ENCODE measurements at regions not wholly inside any gene's neighbourhood (a gene's known extent, or its start where the extent isn't known, plus 50 kb on each side); places are given as distances from the start of the nearest gene placed in this dataset.
"Not testable (repeated sequence)": the region's sequence is repeated elsewhere in the genome, so short reads cannot be mapped to it uniquely, and the experiment has no call there.

DNA sequence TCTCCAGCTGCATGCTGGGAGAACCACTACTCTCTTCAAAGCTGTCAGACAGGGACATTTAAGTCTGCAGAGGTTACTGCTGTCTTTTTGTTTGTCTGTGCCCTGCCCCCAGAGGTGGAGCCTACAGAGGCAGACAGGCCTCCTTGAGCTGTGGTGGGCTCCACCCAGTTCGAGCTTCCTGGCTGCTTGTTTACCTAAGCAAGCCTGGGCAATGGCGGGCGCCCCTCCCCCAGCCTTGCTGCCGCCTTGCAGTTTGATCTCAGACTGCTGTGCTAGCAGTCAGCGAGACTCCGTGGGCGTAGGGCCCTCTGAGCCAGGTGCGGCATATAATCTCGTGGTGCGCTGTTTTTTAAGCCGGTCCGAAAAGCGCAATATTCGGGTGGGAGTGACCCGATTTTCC, 215.0 kb downstream of the STIM2 start:
- DNase-seq (ENCODE audit: low read depth) = not testable (repeated sequence)

DNA sequence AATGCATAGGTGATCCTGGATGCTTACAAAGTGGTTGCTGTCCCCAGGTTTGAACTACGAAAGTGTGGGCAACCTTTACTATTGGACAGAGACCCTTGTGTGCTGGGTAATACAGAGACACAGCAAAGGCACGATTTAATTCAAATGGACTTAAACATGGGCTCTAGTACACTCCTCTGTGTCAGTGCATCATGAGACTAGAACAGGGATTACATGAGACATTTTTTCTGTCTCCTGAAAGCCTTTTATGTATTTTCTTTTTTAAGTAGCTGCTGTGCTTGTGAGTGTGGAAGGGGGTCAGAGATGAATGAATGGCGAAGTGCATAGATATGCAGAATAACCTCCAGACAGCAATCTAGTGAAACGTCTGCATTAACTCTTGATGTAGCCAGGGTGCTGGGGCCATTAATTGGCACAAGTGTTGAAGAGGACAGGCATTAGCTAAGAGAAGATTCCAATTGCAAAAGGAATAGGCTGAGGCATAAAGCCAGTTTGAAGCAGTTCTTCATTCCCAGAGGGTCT, 218.4 kb downstream of the STIM2 start:
- no peak for DNase-seq (ENCODE audit: low read depth)
- no peak overlapping the region for H3K4me3 ChIP-seq (ENCODE audit: low read depth, low read length)
- TF ChIP-seq, protein P1, sequence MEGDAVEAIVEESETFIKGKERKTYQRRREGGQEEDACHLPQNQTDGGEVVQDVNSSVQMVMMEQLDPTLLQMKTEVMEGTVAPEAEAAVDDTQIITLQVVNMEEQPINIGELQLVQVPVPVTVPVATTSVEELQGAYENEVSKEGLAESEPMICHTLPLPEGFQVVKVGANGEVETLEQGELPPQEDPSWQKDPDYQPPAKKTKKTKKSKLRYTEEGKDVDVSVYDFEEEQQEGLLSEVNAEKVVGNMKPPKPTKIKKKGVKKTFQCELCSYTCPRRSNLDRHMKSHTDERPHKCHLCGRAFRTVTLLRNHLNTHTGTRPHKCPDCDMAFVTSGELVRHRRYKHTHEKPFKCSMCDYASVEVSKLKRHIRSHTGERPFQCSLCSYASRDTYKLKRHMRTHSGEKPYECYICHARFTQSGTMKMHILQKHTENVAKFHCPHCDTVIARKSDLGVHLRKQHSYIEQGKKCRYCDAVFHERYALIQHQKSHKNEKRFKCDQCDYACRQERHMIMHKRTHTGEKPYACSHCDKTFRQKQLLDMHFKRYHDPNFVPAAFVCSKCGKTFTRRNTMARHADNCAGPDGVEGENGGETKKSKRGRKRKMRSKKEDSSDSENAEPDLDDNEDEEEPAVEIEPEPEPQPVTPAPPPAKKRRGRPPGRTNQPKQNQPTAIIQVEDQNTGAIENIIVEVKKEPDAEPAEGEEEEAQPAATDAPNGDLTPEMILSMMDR (conservative IDR thresholded peaks at IDR 0.05; ENCODE audit: low read depth, low read length) = no peak

More for the DNA sequence above, 215.0 kb downstream of the STIM2 start:
- not testable (repeated sequence) for H3K4me3 ChIP-seq (ENCODE audit: low read depth, low read length)

DNA sequence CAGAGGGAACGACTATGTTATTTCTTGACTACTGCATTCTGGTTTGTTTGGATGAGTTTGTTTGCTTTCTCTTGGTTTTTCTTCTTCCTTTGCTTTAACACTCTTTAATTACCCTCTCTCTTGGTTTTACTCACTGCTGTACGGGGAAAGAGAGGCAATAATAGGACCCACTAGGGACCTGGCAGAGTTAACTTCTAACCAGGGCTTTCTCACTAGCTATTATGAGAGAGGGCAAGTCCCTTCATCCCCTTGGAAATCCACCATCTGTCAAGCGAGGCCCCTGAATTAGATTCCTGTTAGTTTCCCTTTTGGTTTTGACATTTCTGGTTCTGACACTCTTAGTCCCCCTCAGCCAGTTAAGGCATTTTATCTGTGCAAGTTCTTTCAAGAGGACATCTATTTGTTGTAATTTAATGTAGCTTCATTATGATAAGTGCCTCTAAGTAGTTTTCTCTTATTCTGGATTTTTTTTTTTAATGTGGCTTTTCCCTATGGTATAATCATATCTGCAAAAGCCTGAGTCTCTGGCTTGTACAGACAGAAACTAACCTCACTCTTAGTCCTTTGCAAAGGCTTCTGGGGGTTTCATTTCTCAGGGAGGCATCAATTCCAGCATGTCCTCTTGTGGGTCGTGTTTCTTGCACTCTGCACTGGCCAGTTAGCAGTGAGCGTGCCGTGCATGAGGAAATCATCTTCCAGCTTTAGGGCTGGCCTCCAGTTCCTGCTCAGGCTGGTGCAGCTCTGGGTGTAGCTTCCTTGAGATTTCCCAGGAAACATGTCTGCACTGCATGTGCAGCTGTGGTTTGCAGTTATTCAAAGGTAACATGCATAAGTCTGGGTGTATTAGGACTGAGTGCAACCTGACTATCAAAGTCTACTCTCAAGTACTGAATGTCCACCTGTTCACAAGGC, 221.3 kb downstream of the STIM2 start:
- DNase-seq (ENCODE audit: low read depth) = no peak
- H3K4me3 ChIP-seq (ENCODE audit: low read depth, low read length) = no peak overlapping the region
- TF ChIP-seq, protein P1 (conservative IDR thresholded peaks at IDR 0.05; ENCODE audit: low read depth, low read length) = no peak

DNA sequence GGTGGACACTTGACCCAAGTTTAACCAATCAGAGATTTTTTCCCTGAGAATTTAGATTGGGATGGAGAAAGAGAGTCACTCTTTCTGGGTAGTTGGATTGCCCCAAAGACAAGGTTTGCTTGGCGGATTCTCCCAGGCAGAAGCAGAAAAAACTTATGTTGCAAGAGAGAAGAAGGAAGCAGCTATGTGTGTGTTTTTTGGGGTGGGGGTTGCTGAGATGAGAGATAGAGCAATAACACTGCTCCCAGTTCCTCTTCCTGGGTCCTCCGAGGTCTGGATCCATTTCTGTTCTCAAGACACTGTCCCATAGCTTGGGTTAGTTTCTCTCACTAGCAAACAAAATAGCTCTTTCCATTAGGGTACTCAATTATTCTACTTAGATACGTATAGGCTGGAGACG, 222.1 kb downstream of the STIM2 start:
- TF ChIP-seq, protein P1 (conservative IDR thresholded peaks at IDR 0.05; ENCODE audit: low read depth, low read length) = no peak

DNA sequence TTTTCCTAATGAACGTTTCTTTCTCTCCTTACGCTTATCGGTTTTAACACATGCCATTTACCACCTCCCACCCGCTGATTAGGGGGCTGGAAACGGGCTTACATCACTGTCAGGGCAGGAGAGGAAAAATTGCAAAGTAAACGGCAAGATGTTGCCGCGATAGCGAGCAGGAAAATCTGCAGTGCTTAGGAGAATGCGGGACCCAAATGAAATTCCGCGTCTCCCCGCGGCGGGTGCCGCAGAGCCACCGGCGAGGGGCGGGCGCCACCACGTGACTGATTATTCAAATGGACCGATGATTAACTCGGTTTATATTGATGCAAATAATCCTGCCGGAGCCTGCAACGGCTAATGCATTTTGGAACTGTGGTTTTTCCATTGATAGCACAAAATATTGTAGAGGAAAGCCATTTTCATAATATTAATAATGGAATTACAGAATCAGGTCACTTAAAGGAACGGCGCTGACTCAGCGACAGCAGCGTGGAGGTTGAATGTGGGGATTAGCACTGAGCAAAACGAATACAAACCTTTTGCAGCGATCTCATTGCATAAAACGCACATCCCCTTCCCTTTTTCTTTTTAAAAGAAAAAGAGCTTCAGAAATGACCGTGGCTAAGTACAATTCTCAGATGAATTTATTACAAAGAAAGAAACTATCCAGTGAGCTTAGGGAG, 224.2 kb downstream of the STIM2 start:
- DNase-seq (ENCODE audit: low read depth) = peak; percentile 19
- H3K4me3 ChIP-seq (ENCODE audit: low read depth, low read length) = peak overlapping the region; percentile 39
- TF ChIP-seq, protein P1 (conservative IDR thresholded peaks at IDR 0.05; ENCODE audit: low read depth, low read length) = no peak

More for the DNA sequence above, 222.1 kb downstream of the STIM2 start:
- H3K4me3 ChIP-seq (ENCODE audit: low read depth, low read length) = no peak overlapping the region
- DNase-seq (ENCODE audit: low read depth) = no peak

DNA sequence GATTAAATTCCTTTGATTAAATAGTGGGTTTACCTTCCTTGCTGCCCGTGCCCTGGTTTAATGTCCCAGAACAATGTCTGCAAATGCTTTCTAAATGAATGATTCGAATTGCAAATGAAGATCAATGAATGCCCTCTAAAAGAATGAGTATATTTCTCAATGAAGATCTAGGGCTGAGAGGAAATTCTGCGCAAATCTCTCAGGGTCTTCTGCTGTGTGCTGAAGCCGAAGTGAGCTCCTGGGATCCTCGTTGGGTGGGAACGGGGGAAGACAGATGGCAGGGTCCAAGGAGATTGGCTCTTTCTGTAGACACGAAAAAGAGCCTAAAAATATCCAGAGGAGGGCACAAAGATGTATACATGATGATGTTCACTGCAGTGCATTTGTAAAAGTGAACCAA, 224.8 kb downstream of the STIM2 start:
- H3K4me3 ChIP-seq (ENCODE audit: low read depth, low read length) = no peak overlapping the region
- TF ChIP-seq, protein P1 (conservative IDR thresholded peaks at IDR 0.05; ENCODE audit: low read depth, low read length) = no peak
- no peak for DNase-seq (ENCODE audit: low read depth)

DNA sequence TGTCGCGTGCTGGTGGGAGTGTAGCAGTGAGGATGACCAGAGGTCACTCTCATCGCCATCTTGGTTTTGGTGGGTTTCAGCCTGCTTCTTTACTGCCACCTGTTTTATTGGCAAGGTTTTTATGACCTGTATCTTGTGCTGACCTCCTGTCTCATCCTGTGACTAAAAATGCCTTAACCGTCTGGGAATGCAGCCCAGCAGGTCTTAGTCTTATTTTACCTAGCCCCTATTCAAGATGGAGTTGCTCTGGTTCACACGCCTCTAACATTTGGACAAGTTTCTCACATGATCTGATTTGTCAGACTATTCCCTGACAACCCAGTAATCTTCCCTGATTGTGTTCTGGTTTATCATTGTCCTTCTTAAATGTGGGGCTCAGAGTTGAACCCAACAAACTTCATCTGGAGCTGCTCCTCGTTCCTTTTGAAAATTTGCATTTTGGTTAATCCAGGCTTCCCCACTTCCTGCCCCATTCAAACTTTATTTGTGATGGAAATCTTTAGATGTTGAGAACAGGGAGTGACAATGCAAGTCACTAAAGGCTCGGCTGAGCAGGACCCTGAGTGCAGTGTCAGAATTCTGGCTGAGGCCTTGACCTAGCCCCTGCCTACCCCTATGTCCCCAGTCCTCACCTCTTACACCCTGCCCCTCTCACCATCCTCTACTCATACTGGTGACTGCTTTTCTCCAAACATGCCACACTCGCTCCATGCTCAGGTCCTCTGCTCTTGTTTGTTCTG, 226.8 kb downstream of the STIM2 start:
- TF ChIP-seq, protein P1 (conservative IDR thresholded peaks at IDR 0.05; ENCODE audit: low read depth, low read length) = no peak
- H3K4me3 ChIP-seq (ENCODE audit: low read depth, low read length) = no peak overlapping the region
- DNase-seq (ENCODE audit: low read depth) = no peak
